ENCODE measurements at regions not wholly inside any gene's neighbourhood (a gene's known extent, or its start where the extent isn't known, plus 50 kb on each side); places are given as distances from the start of the nearest gene placed in this dataset.

- Histone ChIP-seq H3K4me1 (ENCODE audit: control insufficient read depth, insufficient read depth, low read length) (no peaks in the 10 kb centered on the region), H3K27me3 (ENCODE audit: control insufficient read depth, insufficient read depth, low read length, poor library complexity, severe bottlenecking) (peaks cover 27% of the 10 kb centered on the region), H3K9me3 (ENCODE audit: control insufficient read depth, low read length) (no peaks in the 10 kb centered on the region), H3K36me3 (ENCODE audit: control insufficient read depth, insufficient read depth, low read length) (no peaks in the 10 kb centered on the region), H3K4me3 (ENCODE audit: low read length) (no peak overlapping the region), H3K9ac (ENCODE audit: extremely low read depth, low read length, poor library complexity, severe bottlenecking) (no peak overlapping the region), H3K27ac (ENCODE audit: low read depth, low read length) (no peak overlapping the region)
- Mint-ChIP-seq H3K9me3 (no peaks in the 10 kb centered on the region), H3K27me3 (ENCODE audit: insufficient read depth) (peaks cover 49% of the 10 kb centered on the region), H3K4me3 (no peak overlapping the region), H3K36me3 (ENCODE audit: low read depth) (no peaks in the 10 kb centered on the region), H3K27ac (no peak overlapping the region), H3K4me1 (peaks cover 8% of the 10 kb centered on the region)
- WGBS, 2 experiments (ENCODE audit: insufficient coverage in 1 of 2, insufficient read length in 1 of 2): 59 to 80% methylated on average over 1 to 2 of the region's 2 CpGs
- peak; percentile 47 for DNase-seq
- TF ChIP-seq, protein P1, sequence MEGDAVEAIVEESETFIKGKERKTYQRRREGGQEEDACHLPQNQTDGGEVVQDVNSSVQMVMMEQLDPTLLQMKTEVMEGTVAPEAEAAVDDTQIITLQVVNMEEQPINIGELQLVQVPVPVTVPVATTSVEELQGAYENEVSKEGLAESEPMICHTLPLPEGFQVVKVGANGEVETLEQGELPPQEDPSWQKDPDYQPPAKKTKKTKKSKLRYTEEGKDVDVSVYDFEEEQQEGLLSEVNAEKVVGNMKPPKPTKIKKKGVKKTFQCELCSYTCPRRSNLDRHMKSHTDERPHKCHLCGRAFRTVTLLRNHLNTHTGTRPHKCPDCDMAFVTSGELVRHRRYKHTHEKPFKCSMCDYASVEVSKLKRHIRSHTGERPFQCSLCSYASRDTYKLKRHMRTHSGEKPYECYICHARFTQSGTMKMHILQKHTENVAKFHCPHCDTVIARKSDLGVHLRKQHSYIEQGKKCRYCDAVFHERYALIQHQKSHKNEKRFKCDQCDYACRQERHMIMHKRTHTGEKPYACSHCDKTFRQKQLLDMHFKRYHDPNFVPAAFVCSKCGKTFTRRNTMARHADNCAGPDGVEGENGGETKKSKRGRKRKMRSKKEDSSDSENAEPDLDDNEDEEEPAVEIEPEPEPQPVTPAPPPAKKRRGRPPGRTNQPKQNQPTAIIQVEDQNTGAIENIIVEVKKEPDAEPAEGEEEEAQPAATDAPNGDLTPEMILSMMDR (conservative IDR thresholded peaks at IDR 0.05): no peak
Observed at GRCh38 chr5:155475318-155475717, 461.8 kb downstream of the KIF4B start.

- Histone ChIP-seq H3K4me1 (ENCODE audit: control insufficient read depth, insufficient read depth, low read length) (peaks cover 2% of the 10 kb centered on the region), H3K9me3 (ENCODE audit: control insufficient read depth, low read length) (no peaks in the 10 kb centered on the region), H3K36me3 (ENCODE audit: control insufficient read depth, insufficient read depth, low read length) (no peaks in the 10 kb centered on the region), H3K27ac (ENCODE audit: low read depth, low read length) (no peak overlapping the region), H3K9ac (ENCODE audit: extremely low read depth, low read length, poor library complexity, severe bottlenecking) (no peak overlapping the region), H3K4me3 (ENCODE audit: low read length) (no peak overlapping the region), H3K27me3 (ENCODE audit: control insufficient read depth, insufficient read depth, low read length, poor library complexity, severe bottlenecking) (peaks cover 18% of the 10 kb centered on the region)
- TF ChIP-seq, protein P1 (conservative IDR thresholded peaks at IDR 0.05): no peak
- 91 to 100% methylated on average over 1 to 2 of the region's 2 CpGs for WGBS, 2 experiments (ENCODE audit: insufficient coverage in 1 of 2, insufficient read length in 1 of 2)
- H3K4me1 Mint-ChIP-seq: peaks cover 13% of the 10 kb centered on the region
- H3K4me3 Mint-ChIP-seq: no peak overlapping the region
- H3K27me3 Mint-ChIP-seq (ENCODE audit: insufficient read depth): peaks cover 63% of the 10 kb centered on the region
- no peaks in the 10 kb centered on the region for H3K36me3 Mint-ChIP-seq (ENCODE audit: low read depth)
- DNase-seq: peak; percentile 55
- no peak overlapping the region for H3K27ac Mint-ChIP-seq
- no peaks in the 10 kb centered on the region for H3K9me3 Mint-ChIP-seq
Observed at GRCh38 chr5:155480731-155481131, 467.2 kb downstream of the KIF4B start.

GRCh38 chr5:155481182-155481581, 467.6 kb downstream of the KIF4B start:
- 87% methylated on average over 1 of the region's 1 CpG; no CpG with 5 or more reads in 1 of the 2 experiments for WGBS, 2 experiments (ENCODE audit: insufficient coverage in 1 of 2, insufficient read length in 1 of 2)
- no peak overlapping the region for H3K4me3 Mint-ChIP-seq
- DNase-seq: no peak
- H3K27me3 Mint-ChIP-seq (ENCODE audit: insufficient read depth): peaks cover 63% of the 10 kb centered on the region
- Histone ChIP-seq H3K4me3 (ENCODE audit: low read length) (no peak overlapping the region), H3K9me3 (ENCODE audit: control insufficient read depth, low read length) (no peaks in the 10 kb centered on the region), H3K9ac (ENCODE audit: extremely low read depth, low read length, poor library complexity, severe bottlenecking) (no peak overlapping the region), H3K4me1 (ENCODE audit: control insufficient read depth, insufficient read depth, low read length) (peaks cover 2% of the 10 kb centered on the region), H3K27ac (ENCODE audit: low read depth, low read length) (no peak overlapping the region), H3K36me3 (ENCODE audit: control insufficient read depth, insufficient read depth, low read length) (no peaks in the 10 kb centered on the region), H3K27me3 (ENCODE audit: control insufficient read depth, insufficient read depth, low read length, poor library complexity, severe bottlenecking) (peaks cover 13% of the 10 kb centered on the region)
- H3K4me1 Mint-ChIP-seq: peaks cover 14% of the 10 kb centered on the region
- TF ChIP-seq, protein P1 (conservative IDR thresholded peaks at IDR 0.05): no peak
- H3K9me3 Mint-ChIP-seq: no peaks in the 10 kb centered on the region
- H3K27ac Mint-ChIP-seq: no peak overlapping the region
- no peaks in the 10 kb centered on the region for H3K36me3 Mint-ChIP-seq (ENCODE audit: low read depth)
